Retinal pigment epithelial cell (primary cell): ENCODE measurements at regions not wholly inside any gene's neighbourhood (a gene's known extent, or its start where the extent isn't known, plus 50 kb on each side); places are given as distances from the start of the nearest gene placed in this dataset.

ENCODE experiments used
- DNase-seq: peaks from one replicate; pipeline ENCODE4 v3.0.0-alpha.2; 2010; ENCODE audit warnings: low read depth
- H3K4me3 ChIP-seq: 2 replicates; pipeline ENCODE4 v1.5.1; 2011; ENCODE audit warnings: mild to moderate bottlenecking, low read length, control low read depth, moderate library complexity
- CTCF ChIP-seq: conservative IDR thresholded peaks from 2 replicates; pipeline ENCODE4 v1.5.1; 2011; ENCODE audit warnings: low read depth, low read length, control low read depth, inconsistent platforms

- no peak for TF ChIP-seq CTCF
- no peak overlapping the region for H3K4me3 ChIP-seq
- no peak for DNase-seq
Measured at GRCh38 chr5:56498759-56499395, 265.7 kb upstream of the ANKRD55 start.

GRCh38 chr5:56496581-56497063 lies 263.5 kb upstream of the ANKRD55 start:
- DNase-seq: peak; percentile 91
- no peak for TF ChIP-seq CTCF
- no peak overlapping the region for H3K4me3 ChIP-seq

- no peak for DNase-seq
- H3K4me3 ChIP-seq: no peak overlapping the region
- TF ChIP-seq CTCF: no peak
Measured at GRCh38 chr5:56494300-56494731, 261.2 kb upstream of the ANKRD55 start.

GRCh38 chr5:56493766-56494165 lies 260.6 kb upstream of the ANKRD55 start:
- no peak for TF ChIP-seq CTCF
- no peak for DNase-seq

GRCh38 chr5:56493308-56493707 lies 260.2 kb upstream of the ANKRD55 start:
- no peak overlapping the region for H3K4me3 ChIP-seq
- TF ChIP-seq CTCF: no peak
- DNase-seq: no peak

More at GRCh38 chr5:56493766-56494165, 260.6 kb upstream of the ANKRD55 start:
- no peak overlapping the region for H3K4me3 ChIP-seq

GRCh38 chr5:56492812-56493211 lies 259.7 kb upstream of the ANKRD55 start:
- no peak for DNase-seq
- TF ChIP-seq CTCF: no peak
- no peak overlapping the region for H3K4me3 ChIP-seq

- TF ChIP-seq CTCF: no peak
- no peak for DNase-seq
- no peak overlapping the region for H3K4me3 ChIP-seq
Measured at GRCh38 chr5:56490971-56491468, 257.9 kb upstream of the ANKRD55 start.
